ENCODE measurements at regions not wholly inside any gene's neighbourhood (a gene's known extent, or its start where the extent isn't known, plus 50 kb on each side); places are given as distances from the start of the nearest gene placed in this dataset.
A peak's percentile ranks its signal among the peaks of the same experiment; 100 is the strongest.

- Histone ChIP-seq H3K4me3 (ENCODE audit: low read depth, low read length) (no peak overlapping the region), H3K27me3 (ENCODE audit: control insufficient read depth, insufficient read depth, low read length) (no peaks in the 10 kb centered on the region), H3K27ac (ENCODE audit: low read depth, low read length) (no peak overlapping the region), H3K9me3 (ENCODE audit: control insufficient read depth, insufficient read depth, low read length) (no peaks in the 10 kb centered on the region)
- no peak for DNase-seq (ENCODE audit: low read depth, low spot score)
- no peak for TF ChIP-seq CTCF (IDR thresholded peaks at IDR 0.05; ENCODE audit: low read depth, low read length)
- ChIA-PET POLR2A (interaction anchor here (1.3 kb wide), 1 partner anchor 237 kb away, joined by 4 read pairs; the partner anchor contains the start of gene NFKBIZ), CTCF (interaction anchor here (1.2 kb wide), 1 partner anchor 143 kb away, joined by 5 read pairs; no protein-coding TSS in a partner anchor)
Measured at GRCh38 chr3:102085431-102086176, 236.3 kb downstream of the NFKBIZ start.

- TF ChIP-seq CTCF (IDR thresholded peaks at IDR 0.05; ENCODE audit: low read depth, low read length), result no peak
- CTCF ChIA-PET, result interaction anchor here (1.2 kb wide), 1 partner anchor 141 kb away, joined by 5 read pairs; no protein-coding TSS in a partner anchor
- POLR2A ChIA-PET, result no interaction called here
Measured at GRCh38 chr3:102087236-102087635, 237.9 kb downstream of the NFKBIZ start.

GRCh38 chr3:102089239-102089638 is 239.9 kb downstream of the NFKBIZ start:
- DNase-seq (ENCODE audit: low read depth, low spot score), result no peak
- Histone ChIP-seq H3K27ac (ENCODE audit: low read depth, low read length) (peak overlapping the region; percentile 81), H3K9me3 (ENCODE audit: control insufficient read depth, insufficient read depth, low read length) (no peaks in the 10 kb centered on the region), H3K27me3 (ENCODE audit: control insufficient read depth, insufficient read depth, low read length) (no peaks in the 10 kb centered on the region), H3K4me3 (ENCODE audit: low read depth, low read length) (no peak overlapping the region)
- ChIA-PET POLR2A (interaction anchor here (1.0 to 1.4 kb wide), 2 partner anchors 41 to 82 kb away, joined by 3 read pairs; no protein-coding TSS in a partner anchor), CTCF (interaction anchor here (1.0 kb wide), 1 partner anchor 286 kb away, joined by 5 read pairs; no protein-coding TSS in a partner anchor)
- TF ChIP-seq CTCF (IDR thresholded peaks at IDR 0.05; ENCODE audit: low read depth, low read length), result no peak

More at GRCh38 chr3:102087236-102087635, 237.9 kb downstream of the NFKBIZ start:
- no peaks in the 10 kb centered on the region for H3K9me3 ChIP-seq (ENCODE audit: control insufficient read depth, insufficient read depth, low read length)
- H3K4me3 ChIP-seq (ENCODE audit: low read depth, low read length), result no peak overlapping the region
- DNase-seq (ENCODE audit: low read depth, low spot score), result no peak
- H3K27ac ChIP-seq (ENCODE audit: low read depth, low read length), result no peak overlapping the region
- H3K27me3 ChIP-seq (ENCODE audit: control insufficient read depth, insufficient read depth, low read length), result no peaks in the 10 kb centered on the region

- H3K27me3 ChIP-seq (ENCODE audit: control insufficient read depth, insufficient read depth, low read length), result no peaks in the 10 kb centered on the region
- no peak for TF ChIP-seq CTCF (IDR thresholded peaks at IDR 0.05; ENCODE audit: low read depth, low read length)
- DNase-seq (ENCODE audit: low read depth, low spot score), result peak; percentile 90
- no peaks in the 10 kb centered on the region for H3K9me3 ChIP-seq (ENCODE audit: control insufficient read depth, insufficient read depth, low read length)
- H3K27ac ChIP-seq (ENCODE audit: low read depth, low read length), result peak overlapping the region; percentile 91
- H3K4me3 ChIP-seq (ENCODE audit: low read depth, low read length), result no peak overlapping the region
- CTCF ChIA-PET, result interaction anchor here (1.0 kb wide), 1 partner anchor 287 kb away, joined by 5 read pairs; no protein-coding TSS in a partner anchor
- POLR2A ChIA-PET, result interaction anchor here (1.0 to 2.2 kb wide), 3 partner anchors 40 to 241 kb away, joined by 3 to 7 read pairs (median 3); partner anchors contain the start of gene NFKBIZ
Measured at GRCh38 chr3:102089904-102090720, 240.8 kb downstream of the NFKBIZ start.

All from AG04450 (cell line).